ENCODE measurements at regions not wholly inside any gene's neighbourhood (a gene's known extent, or its start where the extent isn't known, plus 50 kb on each side); places are given as distances from the start of the nearest gene placed in this dataset.

DNA sequence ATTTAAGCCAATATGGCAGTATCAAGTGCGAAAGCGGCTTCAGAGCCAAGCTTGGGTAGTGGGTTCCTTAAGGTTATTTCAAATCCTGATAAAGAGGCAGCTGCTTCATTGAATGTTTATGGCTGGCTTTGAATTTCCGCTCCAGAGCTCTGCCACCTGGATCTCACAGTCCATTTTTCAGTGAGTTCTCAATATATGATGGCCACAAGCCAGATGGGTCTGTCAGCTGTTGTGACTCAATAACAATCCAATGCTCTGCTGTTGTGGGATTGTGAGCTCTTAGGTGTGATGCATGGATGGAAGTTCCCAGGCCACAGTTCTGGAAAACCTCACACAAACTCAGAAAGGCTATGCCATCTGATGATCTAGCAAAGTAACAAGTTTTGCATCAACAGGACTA is 743.8 kb upstream of the LRRN3 start:
- Histone ChIP-seq H2AFZ (ENCODE audit: low read length) (no peak overlapping the region), H3K27me3 (ENCODE audit: control insufficient read depth in 1 of 2, insufficient read depth in 2 of 2, low read length in 2 of 2) (no peaks in the 10 kb centered on the region), H3K4me1 (ENCODE audit: insufficient read depth, low read length) (no peaks in the 10 kb centered on the region), H3K27ac (ENCODE audit: extremely low read length, insufficient read depth, low read length) (no peak overlapping the region), H4K20me1 (ENCODE audit: insufficient read depth, low read length) (no peaks in the 10 kb centered on the region), H3K36me3 (replicated peaks in 1 of 2; ENCODE audit: control insufficient read depth in 1 of 2, insufficient read depth in 2 of 2, low read length in 2 of 2) (no peaks in the 10 kb centered on the region), H3K9me3 (ENCODE audit: low read length) (no peaks in the 10 kb centered on the region), H3K9ac (ENCODE audit: insufficient read depth, low read depth, low read length) (no peak overlapping the region), H3K4me3 (replicated peaks in 1 of 3; ENCODE audit: insufficient read depth in 1 of 3, low read depth in 2 of 3, low read length in 3 of 3) (no peak overlapping the region), H3K4me2 (ENCODE audit: low read depth, low read length) (no peak overlapping the region), H3K79me2 (ENCODE audit: insufficient read depth, low read length) (no peaks in the 10 kb centered on the region)
- intact Hi-C loops (cut with micrococcal nuclease; ENCODE audit: unreplicated experiment): no loop called here
- WGBS (ENCODE audit: low lambda C conversion rate): 35% methylated on average over 3 of the region's 3 CpGs
- no peak for DNase-seq (ENCODE audit: low spot score)
- TF ChIP-seq ZNF737 (CRISPR knock-in tag; IDR thresholded peaks at IDR 0.05; ENCODE audit: borderline replicate concordance) (no peak), ATF1 (CRISPR knock-in tag; IDR thresholded peaks at IDR 0.05) (no peak), ZFP1 (CRISPR knock-in tag; IDR thresholded peaks at IDR 0.05) (no peak), E2F5 (CRISPR knock-in tag; conservative IDR thresholded peaks at IDR 0.05) (no peak), MZF1 (CRISPR knock-in tag; IDR thresholded peaks at IDR 0.05; ENCODE audit: borderline replicate concordance) (no peak), KDM5A (IDR thresholded peaks at IDR 0.05; ENCODE audit: borderline replicate concordance, low read length) (no peak), RELA (CRISPR knock-in tag; IDR thresholded peaks at IDR 0.05) (no peak), FOSL2 (CRISPR knock-in tag; IDR thresholded peaks at IDR 0.05) (no peak), RCOR2 (CRISPR knock-in tag; IDR thresholded peaks at IDR 0.05) (no peak), CSRNP1 (CRISPR knock-in tag; IDR thresholded peaks at IDR 0.05) (no peak), HHEX (CRISPR knock-in tag; IDR thresholded peaks at IDR 0.05) (no peak), CENPX (CRISPR knock-in tag; IDR thresholded peaks at IDR 0.05) (no peak), PRDM10 (CRISPR knock-in tag; IDR thresholded peaks at IDR 0.05; ENCODE audit: low read depth) (no peak), ELF3 (CRISPR knock-in tag; IDR thresholded peaks at IDR 0.05) (no peak), ZNF547 (CRISPR knock-in tag; IDR thresholded peaks at IDR 0.05) (no peak), ZNF839 (CRISPR knock-in tag; IDR thresholded peaks at IDR 0.05; ENCODE audit: borderline replicate concordance) (no peak), CC2D1A (CRISPR knock-in tag; IDR thresholded peaks at IDR 0.05) (no peak)
- TF ChIP-seq, protein P1, sequence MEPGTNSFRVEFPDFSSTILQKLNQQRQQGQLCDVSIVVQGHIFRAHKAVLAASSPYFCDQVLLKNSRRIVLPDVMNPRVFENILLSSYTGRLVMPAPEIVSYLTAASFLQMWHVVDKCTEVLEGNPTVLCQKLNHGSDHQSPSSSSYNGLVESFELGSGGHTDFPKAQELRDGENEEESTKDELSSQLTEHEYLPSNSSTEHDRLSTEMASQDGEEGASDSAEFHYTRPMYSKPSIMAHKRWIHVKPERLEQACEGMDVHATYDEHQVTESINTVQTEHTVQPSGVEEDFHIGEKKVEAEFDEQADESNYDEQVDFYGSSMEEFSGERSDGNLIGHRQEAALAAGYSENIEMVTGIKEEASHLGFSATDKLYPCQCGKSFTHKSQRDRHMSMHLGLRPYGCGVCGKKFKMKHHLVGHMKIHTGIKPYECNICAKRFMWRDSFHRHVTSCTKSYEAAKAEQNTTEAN (CRISPR knock-in tag; conservative IDR thresholded peaks at IDR 0.05): no peak
- TF ChIP-seq, protein P2, sequence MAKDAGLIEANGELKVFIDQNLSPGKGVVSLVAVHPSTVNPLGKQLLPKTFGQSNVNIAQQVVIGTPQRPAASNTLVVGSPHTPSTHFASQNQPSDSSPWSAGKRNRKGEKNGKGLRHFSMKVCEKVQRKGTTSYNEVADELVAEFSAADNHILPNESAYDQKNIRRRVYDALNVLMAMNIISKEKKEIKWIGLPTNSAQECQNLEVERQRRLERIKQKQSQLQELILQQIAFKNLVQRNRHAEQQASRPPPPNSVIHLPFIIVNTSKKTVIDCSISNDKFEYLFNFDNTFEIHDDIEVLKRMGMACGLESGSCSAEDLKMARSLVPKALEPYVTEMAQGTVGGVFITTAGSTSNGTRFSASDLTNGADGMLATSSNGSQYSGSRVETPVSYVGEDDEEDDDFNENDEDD (CRISPR knock-in tag; IDR thresholded peaks at IDR 0.05; ENCODE audit: borderline replicate concordance): no peak
- no TSS peak for BruUV-seq (replicated peaks)
- ChIA-PET CTCF (ENCODE audit: low intra/inter-chr PET ratio, low total read pairs) (no interaction called here), POLR2A (no interaction called here)
- no peak for FAIRE-seq
- ATAC-seq: no peak
- in situ Hi-C loops (cut with HindIII; ENCODE audit: extremely low pct_ligation_motif_present, low pct_unique_long_range_greater_than_20kb): no loop called here
